Erythroblast (primary cell): ENCODE measurements at regions not wholly inside any gene's neighbourhood (a gene's known extent, or its start where the extent isn't known, plus 50 kb on each side); places are given as distances from the start of the nearest gene placed in this dataset.

Experiments
- GATA1 ChIP-seq: IDR thresholded peaks from 2 replicates; pipeline ENCODE4 v1.6.1; 2011; ENCODE audit warnings: low read depth, mild to moderate bottlenecking, control low read depth, low read length, moderate library complexity
- POLR2A ChIP-seq: IDR thresholded peaks from 2 replicates; pipeline ENCODE4 v1.6.1; 2011; ENCODE audit warnings: mild to moderate bottlenecking, low read length

DNA sequence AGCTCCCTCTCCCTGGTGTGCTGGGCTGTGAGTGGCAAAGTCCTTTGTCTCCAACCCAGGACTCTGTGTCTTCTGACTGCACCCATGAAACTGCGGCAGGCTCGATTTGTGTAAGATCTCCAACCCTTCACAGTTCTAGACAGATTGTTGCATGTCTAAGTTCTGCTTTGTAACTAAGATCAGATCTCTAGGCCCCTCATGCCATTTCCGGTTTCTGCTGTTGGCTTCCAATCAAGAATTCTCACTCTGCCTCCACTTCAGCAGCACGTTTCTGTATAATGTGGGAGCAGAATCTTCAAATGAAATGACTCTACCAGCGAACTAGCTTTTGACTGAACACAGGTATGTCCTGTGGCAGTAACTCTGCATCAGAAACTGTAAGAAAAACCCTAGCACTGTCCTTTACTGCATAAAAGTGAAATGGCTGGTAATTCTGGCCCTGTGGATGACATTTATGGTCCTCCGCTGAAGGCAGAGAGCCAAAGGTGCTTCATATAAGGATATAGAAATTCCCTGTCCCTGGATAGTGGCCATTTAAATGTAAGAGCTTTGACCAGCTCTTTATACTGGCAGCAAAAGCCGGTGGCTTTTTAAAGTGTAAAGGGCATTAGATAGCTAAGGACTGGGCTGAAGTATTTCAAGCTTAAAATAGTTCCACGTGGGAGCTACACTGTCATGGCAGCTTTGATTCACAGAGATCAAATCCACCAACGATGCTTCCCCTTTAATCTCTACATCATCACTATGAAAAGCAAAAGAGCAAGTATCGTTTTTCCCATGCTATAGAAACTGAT lies 319.0 kb upstream of the CDH6 start:
- TF ChIP-seq POLR2A: no peak
- TF ChIP-seq GATA1: no peak
